Thoracic aorta (tissue), 2 donors: ENCODE measurements at regions not wholly inside any gene's neighbourhood (a gene's known extent, or its start where the extent isn't known, plus 50 kb on each side); places are given as distances from the start of the nearest gene placed in this dataset.
A peak's percentile ranks its signal among the peaks of the same experiment; 100 is the strongest.

Experiments
- ATAC-seq: fragments of 150-250 bp; one replicate; pipeline ENCODE4 v1.8.0; 2017; ENCODE audit warnings: low read depth; ENCODE audit not compliant: insufficient number of reproducible peaks, low FRiP score
- DNase-seq: peaks from one replicate; pipeline ENCODE4 v3.0.0-alpha.2; 2020; ENCODE audit warnings: low spot score
- H3K27ac ChIP-seq, 2 donors: fragments of 200-600 bp; sonication (generic); 1 replicate in 1 of 2; 2 replicates in 1 of 2; pipeline ENCODE4 v1.5.1; 2016; ENCODE audit warnings: mild to moderate bottlenecking in 2 of 2, moderate library complexity in 2 of 2
- H3K27me3 ChIP-seq: fragments of 200-600 bp; sonication (generic); replicated peaks from 2 replicates; pipeline ENCODE4 v1.6.0; 2016; ENCODE audit warnings: mild to moderate bottlenecking; ENCODE audit not compliant: insufficient read depth
- H3K36me3 ChIP-seq: fragments of 200-600 bp; sonication (generic); one replicate; pipeline ENCODE4 v1.5.1; 2016
- H3K4me1 ChIP-seq, 2 donors: fragments of 200-600 bp; sonication (generic); 1 replicate in 1 of 2; 2 replicates in 1 of 2; pipeline versions ENCODE4 v1.5.1 to v1.6.0; 2016; ENCODE audit warnings: low read depth in 2 of 2, mild to moderate bottlenecking in 1 of 2; ENCODE audit not compliant: control insufficient read depth in 1 of 2
- H3K4me3 ChIP-seq: fragments of 200-600 bp; sonication (generic); 2 replicates; pipeline ENCODE4 v1.5.1; 2016; ENCODE audit warnings: mild to moderate bottlenecking
- H3K9me3 ChIP-seq: fragments of 200-600 bp; sonication (generic); 2 replicates; pipeline ENCODE4 v1.5.1; 2016
- CTCF ChIP-seq: fragments of 200-600 bp; sonication (generic); IDR thresholded peaks from one replicate; pipeline ENCODE4 v1.5.1; 2019; ENCODE audit warnings: antibody characterized with exemption

GRCh38 chr12:105742567-105742874 lies 396.2 kb downstream of the NUAK1 start:
- TF ChIP-seq CTCF, result no peak
- Histone ChIP-seq H3K9me3 (no peaks in the 10 kb centered on the region), H3K4me3 (no peak overlapping the region), H3K27me3 (no peaks in the 10 kb centered on the region), H3K27ac (peak overlapping the region; percentile 68 to 80), H3K36me3 (no peaks in the 10 kb centered on the region), H3K4me1 (peaks cover 34 to 69% of the 10 kb centered on the region in 2 donors)
- DNase-seq (no peak), ATAC-seq (no peak)

- peaks cover 36 to 70% of the 10 kb centered on the region in 2 donors for H3K4me1 ChIP-seq
Observed at GRCh38 chr12:105744371-105745058, 394.2 kb downstream of the NUAK1 start.

GRCh38 chr12:105745811-105746210 lies 392.9 kb downstream of the NUAK1 start:
- DNase-seq (no peak), ATAC-seq (no peak)
- no peak for TF ChIP-seq CTCF
- Histone ChIP-seq H3K36me3 (no peaks in the 10 kb centered on the region), H3K27me3 (no peaks in the 10 kb centered on the region), H3K4me3 (no peak overlapping the region), H3K27ac (peak overlapping the region in 1 of 2 donors; percentile 78), H3K4me1 (peaks cover 28 to 70% of the 10 kb centered on the region in 2 donors), H3K9me3 (no peaks in the 10 kb centered on the region)

More at GRCh38 chr12:105744371-105745058, 394.2 kb downstream of the NUAK1 start:
- Histone ChIP-seq H3K27me3 (no peaks in the 10 kb centered on the region), H3K36me3 (no peaks in the 10 kb centered on the region), H3K9me3 (no peaks in the 10 kb centered on the region), H3K27ac (peak overlapping the region in 1 of 2 donors; percentile 17), H3K4me3 (no peak overlapping the region)
- ATAC-seq (no peak), DNase-seq (no peak)
- no peak for TF ChIP-seq CTCF

GRCh38 chr12:105748806-105749600 lies 389.8 kb downstream of the NUAK1 start:
- H3K4me3 ChIP-seq, result no peak overlapping the region
- TF ChIP-seq CTCF, result no peak
- H3K4me1 ChIP-seq, result peaks cover 13 to 63% of the 10 kb centered on the region in 2 donors
- DNase-seq (peak; percentile 56), ATAC-seq (peak; percentile 95)
- H3K36me3 ChIP-seq, result no peaks in the 10 kb centered on the region
- no peaks in the 10 kb centered on the region for H3K27me3 ChIP-seq
- peak overlapping the region; percentile 67 to 78 for H3K27ac ChIP-seq
- no peaks in the 10 kb centered on the region for H3K9me3 ChIP-seq

- no peak overlapping the region for H3K4me3 ChIP-seq
- no peaks in the 10 kb centered on the region for H3K36me3 ChIP-seq
- no peak for TF ChIP-seq CTCF
- H3K9me3 ChIP-seq, result no peaks in the 10 kb centered on the region
- peak overlapping the region; percentile 67 to 78 for H3K27ac ChIP-seq
- H3K27me3 ChIP-seq, result no peaks in the 10 kb centered on the region
- ATAC-seq (no peak), DNase-seq (no peak)
- peaks cover 12 to 67% of the 10 kb centered on the region in 2 donors for H3K4me1 ChIP-seq
Observed at GRCh38 chr12:105750096-105750495, 388.7 kb downstream of the NUAK1 start.
